ENCODE measurements at regions not wholly inside any gene's neighbourhood (a gene's known extent, or its start where the extent isn't known, plus 50 kb on each side); places are given as distances from the start of the nearest gene placed in this dataset.
A peak's percentile ranks its signal among the peaks of the same experiment; 100 is the strongest.
"Not testable (repeated sequence)": the region's sequence is repeated elsewhere in the genome, so short reads cannot be mapped to it uniquely, and the experiment has no call there.

GRCh38 chr22:46030231-46030880 lies 53.4 kb upstream of the WNT7B start:
- Histone ChIP-seq H3K9me3 (no peaks in the 10 kb centered on the region), H3K4me3 (no peak overlapping the region), H3K27me3 (ENCODE audit: low read depth) (no peaks in the 10 kb centered on the region), H3K27ac (no peak overlapping the region), H3K4me1 (peaks cover 22% of the 10 kb centered on the region), H3K36me3 (no peaks in the 10 kb centered on the region)
- intact Hi-C loops (cut with DNase I): no loop called here
- ATAC-seq (no peak), DNase-seq (peak; percentile 28)
- no peak for TF ChIP-seq CTCF (IDR thresholded peaks at IDR 0.05)

- Histone ChIP-seq H3K27me3 (ENCODE audit: low read depth) (no peaks in the 10 kb centered on the region), H3K36me3 (no peaks in the 10 kb centered on the region), H3K9me3 (no peaks in the 10 kb centered on the region), H3K4me1 (peaks cover 23% of the 10 kb centered on the region), H3K4me3 (no peak overlapping the region), H3K27ac (no peak overlapping the region)
- DNase-seq (peak; percentile 41), ATAC-seq (no peak)
- intact Hi-C loops (cut with DNase I): no loop called here
- TF ChIP-seq CTCF (IDR thresholded peaks at IDR 0.05): no peak
These were observed 54.1 kb upstream of the WNT7B start for GRCh38 chr22:46031066-46031465.

GRCh38 chr22:46031557-46031956 lies 54.6 kb upstream of the WNT7B start:
- Histone ChIP-seq H3K9me3 (no peaks in the 10 kb centered on the region), H3K4me1 (peaks cover 23% of the 10 kb centered on the region), H3K36me3 (no peaks in the 10 kb centered on the region), H3K4me3 (no peak overlapping the region), H3K27ac (no peak overlapping the region), H3K27me3 (ENCODE audit: low read depth) (no peaks in the 10 kb centered on the region)
- TF ChIP-seq CTCF (IDR thresholded peaks at IDR 0.05): no peak
- DNase-seq: peak; percentile 24
- no peak for ATAC-seq
- intact Hi-C loops (cut with DNase I): no loop called here

GRCh38 chr22:46031965-46032851 lies 55.2 kb upstream of the WNT7B start:
- no peak overlapping the region for H3K27ac ChIP-seq
- ATAC-seq (no peak), DNase-seq (peak; percentile 36)
- no peak overlapping the region for H3K4me3 ChIP-seq
- intact Hi-C loops (cut with DNase I): no loop called here
- H3K4me1 ChIP-seq: peaks cover 22% of the 10 kb centered on the region
- no peaks in the 10 kb centered on the region for H3K9me3 ChIP-seq
- TF ChIP-seq CTCF (IDR thresholded peaks at IDR 0.05): no peak
- no peaks in the 10 kb centered on the region for H3K27me3 ChIP-seq (ENCODE audit: low read depth)
- no peaks in the 10 kb centered on the region for H3K36me3 ChIP-seq

GRCh38 chr22:46033256-46034200 lies 56.6 kb upstream of the WNT7B start:
- Histone ChIP-seq H3K9me3 (no peaks in the 10 kb centered on the region), H3K27ac (no peak overlapping the region), H3K4me3 (no peak overlapping the region), H3K27me3 (ENCODE audit: low read depth) (no peaks in the 10 kb centered on the region), H3K4me1 (peaks cover 15% of the 10 kb centered on the region), H3K36me3 (no peaks in the 10 kb centered on the region)
- no peak for ATAC-seq
- no peak for TF ChIP-seq CTCF (IDR thresholded peaks at IDR 0.05)
- intact Hi-C loops (cut with DNase I): no loop called here
- no peak for DNase-seq

- peaks cover 15% of the 10 kb centered on the region for H3K4me1 ChIP-seq
- DNase-seq; intact Hi-C loops (cut with DNase I); H3K4me3 ChIP-seq; H3K27me3 ChIP-seq (ENCODE audit: low read depth); H3K36me3 ChIP-seq; ATAC-seq; H3K9me3 ChIP-seq; H3K27ac ChIP-seq: not testable (repeated sequence)
These were observed 57.5 kb upstream of the WNT7B start for GRCh38 chr22:46034480-46034879.
